Hepatic stellate cell (primary cell): ENCODE measurements at regions not wholly inside any gene's neighbourhood (a gene's known extent, or its start where the extent isn't known, plus 50 kb on each side); places are given as distances from the start of the nearest gene placed in this dataset.
"Not testable (repeated sequence)": the region's sequence is repeated elsewhere in the genome, so short reads cannot be mapped to it uniquely, and the experiment has no call there.

ENCODE experiments used
- DNase-seq: peaks from one replicate; pipeline ENCODE4 v3.0.0; 2011; ENCODE audit warnings: low spot score

GRCh38 chr6:85079761-85080160 is 315.4 kb upstream of the TBX18 start:
- DNase-seq: no peak

GRCh38 chr6:85078058-85078457 is 313.7 kb upstream of the TBX18 start:
- DNase-seq: peak; percentile 4

DNA sequence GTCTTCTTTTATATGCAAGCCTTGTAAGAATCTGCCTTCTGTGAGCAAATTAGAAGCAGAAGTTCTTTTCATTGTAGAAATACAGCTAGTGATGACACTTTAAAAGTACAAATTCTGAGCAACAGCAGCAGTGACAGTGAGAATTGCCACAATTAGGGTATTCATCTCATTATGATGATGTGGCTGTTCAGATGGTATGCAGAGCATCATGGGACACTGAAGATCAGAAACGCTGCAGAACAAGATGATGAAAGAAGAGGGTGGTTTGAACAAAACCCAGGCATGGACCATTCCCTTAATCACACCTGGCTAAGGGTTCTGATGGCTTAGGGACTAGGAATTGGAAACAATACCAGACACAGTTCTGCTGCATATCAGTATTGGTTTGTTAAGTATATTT is 312.7 kb upstream of the TBX18 start:
- no peak for DNase-seq

DNA sequence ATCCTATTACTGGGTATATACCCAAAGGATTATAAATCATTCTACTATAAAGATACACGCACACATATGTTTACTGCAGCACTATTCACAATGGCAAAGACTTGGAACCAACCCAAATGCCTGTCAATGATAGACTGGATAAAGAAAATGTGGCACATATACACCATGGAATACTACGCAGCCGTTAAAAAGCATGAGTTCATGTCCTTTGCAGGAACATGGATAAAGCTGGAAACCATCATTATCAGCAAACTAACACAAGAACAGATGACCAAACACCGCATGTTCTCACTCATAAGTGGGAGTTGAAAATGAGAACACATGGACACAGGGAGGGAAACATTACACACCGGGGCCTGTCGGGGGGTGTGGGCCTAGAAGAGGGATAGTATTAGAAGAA is 307.4 kb upstream of the TBX18 start:
- not testable (repeated sequence) for DNase-seq

DNA sequence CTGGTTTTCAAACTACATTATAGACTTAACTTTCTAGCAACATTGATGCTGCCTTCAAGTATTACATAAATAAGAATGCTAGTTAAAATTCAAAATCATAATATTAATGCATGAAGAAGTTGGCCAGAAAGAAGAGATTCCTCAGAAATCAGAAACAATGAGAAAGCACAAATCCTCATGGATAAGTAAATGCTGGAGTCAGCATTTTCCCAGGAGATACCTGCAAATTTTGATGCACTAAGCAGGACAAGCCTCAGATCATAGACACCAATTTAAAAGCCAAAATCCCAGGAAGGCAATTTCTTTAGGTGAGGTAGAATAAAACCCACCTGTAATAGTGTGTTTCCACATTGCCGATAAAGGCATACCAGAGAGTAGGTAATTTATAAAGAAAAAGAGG is 305.2 kb upstream of the TBX18 start:
- DNase-seq: no peak

DNA sequence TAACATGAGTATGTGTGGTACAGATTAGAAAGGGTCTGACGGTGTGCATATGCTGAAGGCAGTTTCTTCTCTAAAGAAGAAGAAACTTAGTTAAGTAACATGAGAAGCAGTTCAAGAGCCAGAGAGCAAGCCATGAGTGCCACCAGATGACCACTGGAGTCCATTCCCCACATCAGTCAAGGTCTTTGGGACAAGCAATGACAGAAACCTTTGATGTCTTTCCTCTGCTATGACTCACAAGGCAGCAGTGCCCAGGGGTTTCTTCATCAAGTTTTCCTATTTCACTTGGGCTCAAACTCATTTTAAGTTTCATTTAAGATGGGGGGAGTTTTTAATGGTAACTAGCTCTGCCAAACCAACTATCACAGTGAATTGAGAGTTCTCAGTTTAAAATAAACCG is 303.8 kb upstream of the TBX18 start:
- no peak for DNase-seq

GRCh38 chr6:85066266-85066665 is 301.9 kb upstream of the TBX18 start:
- no peak for DNase-seq

DNA sequence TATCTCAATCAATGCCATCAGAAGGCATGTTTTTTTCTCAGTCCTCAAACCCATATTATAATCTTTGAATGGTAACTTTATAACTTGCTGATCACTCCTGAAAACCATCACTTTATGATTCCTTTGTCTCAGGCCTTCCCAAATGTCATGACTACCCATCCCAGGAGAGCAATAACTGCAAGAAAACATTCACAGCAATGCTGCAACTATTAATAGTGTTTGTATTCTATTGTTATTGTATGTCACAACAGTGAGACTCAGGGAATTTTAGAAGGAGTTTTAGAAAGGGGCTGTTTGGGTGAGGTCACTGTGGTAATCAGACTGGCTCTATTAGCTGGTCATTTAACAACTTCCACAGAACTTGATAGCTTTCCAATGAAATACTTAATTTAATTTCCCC is 301.4 kb upstream of the TBX18 start:
- no peak for DNase-seq

DNA sequence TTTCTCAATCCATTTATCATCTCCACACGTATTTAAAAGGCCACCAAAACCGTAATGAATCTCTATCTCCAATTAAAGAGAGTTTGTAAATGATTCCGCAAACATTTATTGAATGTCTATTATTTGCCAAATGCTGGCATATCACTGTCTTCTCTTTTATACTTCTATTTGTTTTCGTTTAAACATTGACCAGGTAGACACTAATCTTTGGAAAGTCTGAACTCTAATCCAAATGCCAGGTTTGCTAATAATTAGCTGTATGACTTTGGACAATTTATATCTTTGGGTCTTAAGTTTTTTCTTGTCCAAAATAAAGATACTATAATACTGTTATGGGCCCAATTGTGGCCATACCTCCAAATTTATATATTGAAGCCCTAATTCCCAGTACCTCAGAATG is 299.2 kb upstream of the TBX18 start:
- no peak for DNase-seq

- no peak for DNase-seq
These were observed 298.5 kb upstream of the TBX18 start for GRCh38 chr6:85062884-85063283.

DNA sequence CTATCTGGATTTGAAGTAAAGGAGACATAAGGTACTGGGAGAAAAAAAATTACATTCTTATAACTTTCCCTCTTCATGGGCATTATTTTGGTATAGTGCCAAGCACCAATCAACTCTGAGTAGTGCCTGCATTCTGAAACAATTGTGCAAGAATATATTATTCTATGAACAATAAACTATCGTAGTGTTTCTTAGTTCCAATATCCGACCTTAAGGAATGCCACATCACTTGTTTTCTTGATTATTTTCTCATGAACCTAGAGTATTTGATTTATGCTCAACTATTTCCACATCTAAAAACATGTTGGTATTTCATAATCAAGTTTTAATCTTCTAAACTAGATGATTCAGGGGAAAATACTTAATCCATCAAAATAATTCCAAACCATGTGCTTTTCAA is 294.4 kb upstream of the TBX18 start:
- DNase-seq: no peak

- DNase-seq: no peak
These were observed 285.8 kb upstream of the TBX18 start for GRCh38 chr6:85050149-85050548.

- no peak for DNase-seq
These were observed 284.9 kb upstream of the TBX18 start for GRCh38 chr6:85049282-85049681.

GRCh38 chr6:85047818-85048217 is 283.4 kb upstream of the TBX18 start:
- no peak for DNase-seq

- not testable (repeated sequence) for DNase-seq
These were observed 281.4 kb upstream of the TBX18 start for GRCh38 chr6:85045767-85046166.

DNA sequence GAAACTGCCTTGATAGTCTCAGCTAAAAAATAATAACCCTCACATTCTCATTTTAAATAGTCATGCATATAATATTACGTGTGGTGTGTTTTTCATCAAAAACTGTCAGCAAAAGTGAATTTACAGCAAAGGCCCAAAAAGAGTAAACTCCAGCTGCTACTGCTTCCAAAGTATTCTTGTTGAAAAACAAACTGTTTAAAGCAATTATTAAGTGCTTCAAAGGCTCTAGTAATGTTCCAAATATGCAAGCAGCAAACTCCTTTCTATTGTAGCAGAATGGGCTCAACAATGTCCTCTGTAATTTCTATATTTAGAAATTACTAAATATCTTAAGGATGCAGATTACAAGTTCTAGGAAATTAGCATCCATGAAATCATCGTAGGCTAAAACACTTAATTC is 280.0 kb upstream of the TBX18 start:
- DNase-seq: no peak

DNA sequence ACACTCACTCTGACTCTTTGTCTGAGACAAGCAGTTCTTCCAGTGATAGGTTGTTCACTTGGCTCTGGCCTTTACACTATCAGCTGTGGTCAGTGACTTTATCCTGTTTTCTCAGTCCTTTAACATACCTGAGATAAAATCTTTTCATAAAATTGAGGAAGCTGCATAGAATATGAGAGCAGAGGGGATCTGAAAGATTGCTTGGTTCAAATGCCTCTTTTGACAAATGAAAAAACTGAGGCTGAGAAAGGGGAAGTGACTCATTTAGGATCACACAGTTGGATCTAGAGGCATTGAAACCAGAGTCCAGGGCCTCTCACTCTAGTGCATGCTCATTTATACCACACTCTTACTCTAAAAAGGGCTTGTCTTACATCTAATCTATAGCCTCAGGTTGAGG is 277.0 kb upstream of the TBX18 start:
- DNase-seq: no peak

DNA sequence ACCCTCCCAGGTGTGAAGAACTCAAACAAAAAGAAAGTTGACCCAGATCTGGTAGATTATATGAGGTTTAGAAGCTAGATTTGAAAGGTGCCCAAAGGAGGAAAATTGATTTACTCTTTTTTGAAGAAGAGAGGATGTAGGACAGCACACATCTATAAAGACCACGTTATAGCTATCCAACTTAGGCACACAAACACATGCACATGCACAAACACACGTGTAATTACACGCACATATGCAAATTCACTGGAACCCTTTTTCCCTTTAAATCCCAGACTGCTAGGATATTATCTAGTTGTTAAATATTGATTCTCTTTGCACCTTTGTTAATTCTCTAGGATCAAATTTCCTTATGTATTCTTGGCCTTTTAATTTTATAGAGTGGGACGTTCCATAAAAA is 272.8 kb upstream of the TBX18 start:
- DNase-seq: no peak

DNA sequence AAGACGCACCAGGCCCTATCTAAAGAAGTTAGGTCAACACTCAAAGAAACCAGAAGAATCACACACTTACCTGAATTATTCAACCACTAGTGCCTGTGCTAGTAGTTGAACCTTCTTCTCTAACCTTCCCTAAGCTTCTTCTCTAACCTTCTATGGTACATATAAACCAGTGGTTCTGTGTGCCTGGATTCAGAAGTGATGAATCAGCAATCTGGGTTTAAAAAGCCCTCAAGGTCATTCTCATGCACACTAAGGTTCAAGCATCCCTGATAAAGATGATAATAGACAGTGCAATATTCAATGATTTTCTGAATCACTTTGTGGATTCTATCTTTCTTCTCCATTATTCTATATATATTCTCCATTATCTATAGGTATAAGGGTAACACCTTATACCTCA is 271.4 kb upstream of the TBX18 start:
- DNase-seq: no peak

DNA sequence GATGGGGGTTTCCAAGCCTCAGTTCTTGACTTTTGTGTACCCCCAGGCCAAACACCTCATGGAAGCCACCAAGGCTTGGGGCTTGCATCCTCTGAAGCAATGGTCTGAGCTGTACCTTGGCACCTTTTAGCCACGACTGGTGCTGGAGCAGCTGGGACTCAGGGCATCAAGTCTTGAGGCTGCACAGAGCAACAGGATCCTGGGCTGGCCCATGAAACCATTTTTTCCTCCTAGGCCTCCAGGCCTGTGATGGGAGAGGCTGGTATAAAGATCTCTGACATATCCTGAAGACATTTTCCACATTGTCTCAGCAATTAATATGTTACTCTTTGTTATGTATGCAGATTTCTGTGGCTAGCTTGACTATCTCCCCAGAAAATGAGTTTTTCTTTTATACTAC is 269.1 kb upstream of the TBX18 start:
- no peak for DNase-seq

- no peak for DNase-seq
These were observed 261.6 kb upstream of the TBX18 start for GRCh38 chr6:85026021-85026420.

DNA sequence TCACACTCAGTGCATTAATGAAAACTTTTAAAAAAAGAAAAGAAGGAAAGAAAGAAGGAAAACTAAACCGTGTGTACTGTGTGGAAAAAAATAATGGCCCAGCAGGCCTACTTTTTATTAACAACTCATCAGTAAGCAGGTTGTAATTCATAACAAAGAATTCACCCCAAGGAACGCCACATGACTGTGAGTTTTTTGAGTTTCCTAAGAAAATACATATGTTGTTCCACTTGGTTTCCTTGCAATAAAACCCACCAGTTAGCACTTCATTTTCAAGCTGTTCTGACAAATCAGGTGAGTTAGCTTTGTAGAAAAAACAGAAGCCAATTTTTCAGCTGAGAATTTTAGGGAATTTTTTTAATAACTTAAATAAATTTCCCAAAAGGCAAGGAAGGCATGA is 259.3 kb upstream of the TBX18 start:
- DNase-seq: no peak

DNA sequence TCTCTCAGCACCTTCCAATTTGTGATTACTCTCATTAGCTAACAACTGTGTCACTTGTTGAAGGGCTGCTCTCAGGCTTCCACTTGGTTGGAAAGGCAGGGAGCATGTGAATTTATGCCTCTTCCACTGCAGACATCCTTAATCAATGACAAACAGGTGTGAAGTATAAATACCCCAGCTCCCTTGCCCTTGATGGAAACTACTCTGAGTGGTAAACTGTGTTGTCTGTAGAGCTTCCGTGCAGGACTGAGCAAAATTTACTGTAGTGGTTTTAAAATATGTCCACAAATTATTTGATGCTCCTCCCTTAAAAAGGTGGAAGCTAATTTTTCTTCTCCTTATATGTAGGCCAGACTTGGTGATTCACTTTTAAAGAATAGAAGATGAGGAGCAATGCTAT is 253.0 kb upstream of the TBX18 start:
- DNase-seq: no peak

DNA sequence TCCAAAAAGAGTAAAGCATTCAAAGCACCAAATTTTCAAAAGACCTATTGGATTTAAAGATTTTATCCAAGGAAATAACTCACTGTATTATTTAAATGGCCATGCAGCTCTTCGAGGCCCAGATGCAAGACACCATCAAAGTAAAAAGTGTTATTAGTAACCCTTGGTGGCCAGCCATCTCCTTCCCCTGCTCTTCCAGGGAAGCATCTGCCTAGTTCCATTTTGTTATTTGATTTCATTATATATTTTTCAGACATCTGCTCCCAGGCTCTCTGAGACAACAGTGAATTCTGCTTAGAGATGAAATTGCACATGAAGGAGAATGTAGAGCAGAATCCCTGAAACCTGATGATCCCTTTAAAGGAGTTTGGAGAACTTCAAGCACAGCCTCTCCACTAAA is 252.3 kb upstream of the TBX18 start:
- no peak for DNase-seq

- peak; percentile 27 for DNase-seq
These were observed 251.1 kb upstream of the TBX18 start for GRCh38 chr6:85015396-85015990.
